NCI-H226 (cell line): ENCODE measurements at regions not wholly inside any gene's neighbourhood (a gene's known extent, or its start where the extent isn't known, plus 50 kb on each side); places are given as distances from the start of the nearest gene placed in this dataset.
"Not testable (repeated sequence)": the region's sequence is repeated elsewhere in the genome, so short reads cannot be mapped to it uniquely, and the experiment has no call there.

Experiments used
- DNase-seq: peaks from one replicate; pipeline ENCODE4 v3.0.0-alpha.2; 2015

DNA sequence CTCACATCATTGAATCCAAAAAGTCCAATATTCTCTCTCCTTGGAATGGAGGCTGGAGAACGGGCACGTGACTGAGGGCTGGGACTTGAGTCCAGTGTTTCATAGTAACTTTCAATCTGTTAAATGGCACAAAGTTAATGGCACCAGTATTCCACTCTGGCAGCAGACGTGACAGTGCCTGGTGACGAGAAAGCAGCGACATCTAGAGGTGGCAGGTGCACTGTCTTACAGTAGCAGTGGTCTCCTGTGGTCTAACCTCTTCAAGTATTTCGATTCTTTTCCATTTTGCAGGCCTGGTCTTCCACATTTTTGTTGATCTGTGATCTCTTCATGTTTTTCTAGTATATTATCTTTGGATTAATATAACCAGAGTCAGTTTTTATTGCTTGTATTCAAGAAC is 107.1 kb downstream of the OXSM start:
- DNase-seq: peak; percentile 15

DNA sequence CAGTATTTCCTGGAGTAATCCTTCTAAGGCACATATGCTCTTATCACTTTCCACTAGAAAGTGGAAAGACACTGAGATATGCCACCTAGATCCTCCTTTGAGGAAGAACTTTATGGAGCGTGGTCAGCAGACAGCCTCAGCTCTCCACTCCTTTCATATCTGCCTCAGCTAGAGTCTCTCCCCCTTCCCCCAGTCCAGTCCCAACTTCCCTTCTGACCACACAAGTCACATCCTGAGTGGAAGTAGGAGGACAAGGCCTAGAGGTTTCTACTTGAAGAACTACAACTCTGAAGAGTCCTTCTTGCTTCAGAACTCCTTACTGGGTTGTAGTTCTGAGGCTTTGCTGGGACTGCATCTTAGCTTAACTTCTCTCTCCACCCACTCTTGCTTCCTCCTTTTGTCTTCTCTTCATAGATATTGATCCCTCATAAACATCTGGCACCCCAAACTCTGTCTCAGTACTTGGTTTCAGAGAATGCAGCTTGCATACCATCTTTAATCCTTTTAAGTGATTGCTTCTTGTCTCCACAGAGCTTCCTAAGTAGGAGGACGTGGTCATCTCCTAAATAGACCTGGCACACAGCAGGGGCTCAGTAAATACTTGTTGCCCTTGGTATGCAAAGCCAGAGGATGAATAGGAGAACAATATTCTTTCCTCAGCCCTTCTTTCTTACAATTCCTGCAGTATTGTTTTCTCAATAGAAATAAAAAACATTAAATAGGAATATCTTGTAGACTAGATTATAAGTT is 109.6 kb downstream of the OXSM start:
- no peak for DNase-seq

DNA sequence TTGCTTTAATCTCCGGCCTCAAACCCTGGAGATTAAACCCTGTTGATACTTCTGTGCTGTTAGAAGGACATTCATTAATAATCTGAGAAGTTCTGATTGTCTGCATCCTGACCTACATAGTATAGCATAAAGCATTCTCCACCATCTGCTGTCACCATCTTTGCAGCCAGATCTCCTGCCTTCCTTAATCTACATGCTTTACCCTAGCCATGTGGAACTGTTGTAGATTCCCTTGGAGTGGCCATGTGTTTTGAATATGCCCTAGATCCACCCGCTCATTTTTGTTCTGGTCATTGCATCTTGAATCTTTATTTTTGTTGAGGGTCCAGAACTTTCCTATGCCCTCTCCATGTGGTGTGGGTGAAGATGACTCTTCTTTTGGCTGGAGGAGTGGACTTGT is 110.3 kb downstream of the OXSM start:
- DNase-seq: no peak

DNA sequence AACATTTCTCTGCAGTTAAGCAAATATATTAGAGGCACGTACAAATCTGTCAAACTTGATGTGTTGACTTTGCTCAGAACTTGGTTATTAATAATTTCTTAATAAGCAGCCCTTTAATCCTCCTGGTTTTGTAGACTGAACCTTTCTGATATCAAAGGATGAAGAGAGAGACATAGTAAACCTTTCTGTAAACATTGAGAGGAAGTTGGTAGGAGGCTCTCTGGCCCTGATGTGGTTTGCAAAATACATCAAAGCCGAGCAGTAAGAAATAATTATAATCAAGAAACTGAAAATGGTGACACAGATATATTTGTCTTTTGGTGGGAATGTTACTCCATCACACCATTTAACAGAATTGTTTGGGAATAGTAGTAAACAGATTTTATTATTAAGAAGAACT is 111.9 kb downstream of the OXSM start:
- DNase-seq: no peak

DNA sequence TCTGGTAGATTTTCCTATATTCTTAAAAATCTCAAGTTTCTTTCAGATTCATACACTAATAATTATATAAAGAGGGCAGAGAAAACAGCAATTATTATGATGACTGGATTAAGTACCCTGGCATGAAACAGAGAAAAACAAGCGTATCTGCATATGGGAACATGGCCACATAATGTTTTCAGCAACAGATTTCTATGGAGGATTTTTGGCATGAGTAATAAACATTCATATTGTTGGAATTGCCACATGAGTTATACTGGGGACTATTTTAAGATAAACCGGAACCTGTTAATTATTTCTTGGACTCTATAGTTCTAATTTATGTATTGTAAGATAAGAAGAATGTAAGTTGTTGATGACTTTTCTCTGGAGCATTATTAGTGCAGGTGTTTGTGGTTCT is 112.7 kb downstream of the OXSM start:
- DNase-seq: no peak

DNA sequence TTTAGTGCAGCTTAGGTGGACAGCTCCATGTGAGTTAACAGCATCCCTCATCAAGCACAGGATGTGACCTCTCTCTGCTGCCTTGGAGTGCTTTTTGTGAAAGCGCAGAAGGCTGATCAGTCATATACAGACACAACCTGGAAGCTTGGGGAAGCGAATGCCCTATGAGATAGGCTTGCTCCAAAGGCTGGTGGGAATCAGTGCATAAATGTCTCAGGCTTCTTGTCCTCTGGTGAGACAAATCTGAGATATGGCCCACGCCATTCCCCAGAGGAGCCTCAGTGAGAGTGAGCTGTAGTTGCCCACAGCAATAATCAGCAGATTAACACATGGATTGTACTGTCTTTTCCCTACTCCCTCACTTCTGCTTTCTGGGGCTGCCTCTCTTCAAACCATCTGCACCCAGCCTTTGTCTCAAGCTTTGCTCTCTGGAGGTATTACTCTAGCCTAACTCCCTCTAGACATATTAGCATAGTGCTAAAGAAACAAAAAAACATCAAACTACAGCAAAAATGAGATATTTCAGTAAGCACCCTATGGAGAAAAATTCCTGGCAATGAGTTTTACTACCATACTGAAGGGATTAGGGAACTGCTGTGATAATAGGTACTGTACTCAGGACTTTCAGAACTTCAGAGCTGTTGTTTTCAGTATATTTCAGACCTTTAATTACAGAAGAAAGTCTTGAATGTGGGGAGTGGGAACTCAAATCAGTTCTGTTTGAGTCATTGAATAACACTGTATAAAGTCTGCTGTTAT is 113.7 kb downstream of the OXSM start:
- DNase-seq: no peak

DNA sequence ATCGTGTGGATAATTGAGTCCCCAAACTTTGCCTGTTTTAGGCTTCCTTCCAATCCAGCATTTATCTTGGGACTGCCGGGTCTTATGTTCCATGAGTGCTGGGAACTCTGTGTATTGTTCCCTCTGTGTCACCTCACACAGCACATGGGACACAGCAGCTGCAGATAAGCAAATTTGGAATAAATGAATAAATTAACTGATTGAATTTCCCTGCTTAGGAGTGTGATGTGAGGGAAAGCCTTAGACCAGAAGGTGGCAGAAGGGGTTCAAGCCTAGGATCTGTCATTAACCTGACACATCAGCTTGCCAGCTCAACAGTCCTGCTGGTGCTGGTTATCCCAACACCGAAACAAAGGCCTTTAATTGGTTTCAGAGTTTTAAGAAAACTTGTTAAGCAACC is 114.3 kb downstream of the OXSM start:
- no peak for DNase-seq

DNA sequence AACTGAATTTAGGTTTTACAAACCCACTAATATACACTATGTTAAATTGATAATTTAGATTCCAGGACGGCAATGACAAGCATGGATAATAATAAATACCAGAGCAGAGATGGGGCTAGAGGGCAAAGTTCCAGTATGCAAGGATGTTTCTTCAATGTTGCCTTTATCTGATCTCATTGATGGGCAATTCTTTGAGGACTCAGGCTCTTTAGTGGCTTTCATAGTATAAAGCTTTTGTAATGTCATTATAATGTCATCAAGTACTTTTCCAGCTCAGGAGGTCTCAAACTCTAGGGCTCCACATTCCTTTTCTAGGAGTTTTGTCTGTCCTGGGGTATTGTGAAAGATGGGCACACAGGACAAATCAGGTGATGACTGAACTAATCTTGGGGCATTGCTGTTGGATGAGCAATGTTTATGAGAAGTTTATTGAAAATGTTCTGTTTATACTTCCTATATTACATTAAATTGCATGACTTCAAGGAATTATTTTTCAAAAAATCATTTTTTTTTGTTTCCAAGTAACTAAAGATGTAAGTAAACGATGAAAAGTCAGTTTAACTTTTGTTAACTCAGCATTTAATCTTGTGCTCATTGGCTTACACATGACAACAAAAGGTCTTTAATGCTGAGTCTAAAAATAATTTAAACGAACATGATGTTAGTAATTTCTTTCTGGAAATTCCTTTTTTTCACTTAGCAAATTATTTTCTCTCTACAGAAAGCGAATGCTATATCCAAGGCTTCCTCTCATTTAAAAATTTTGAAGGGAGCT is 116.4 kb downstream of the OXSM start:
- no peak for DNase-seq

DNA sequence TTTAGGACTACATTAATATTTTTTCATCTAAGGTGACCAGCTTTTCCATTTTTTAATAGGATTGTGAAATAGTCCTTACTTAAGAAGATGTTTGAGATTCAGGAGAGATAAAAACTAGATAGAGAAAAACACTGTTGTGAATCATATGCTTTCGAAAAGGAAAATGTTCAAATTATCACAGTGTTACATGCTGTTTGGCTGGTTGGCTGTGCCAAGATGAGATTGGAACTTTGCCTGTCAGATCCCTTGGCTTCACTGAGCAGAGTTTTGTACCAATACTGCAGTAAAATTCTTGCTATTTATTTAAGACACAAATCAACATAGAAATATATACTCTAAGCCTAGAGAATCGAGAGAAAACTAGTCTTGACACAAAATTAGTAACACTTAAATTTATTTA is 117.2 kb downstream of the OXSM start:
- DNase-seq: no peak

DNA sequence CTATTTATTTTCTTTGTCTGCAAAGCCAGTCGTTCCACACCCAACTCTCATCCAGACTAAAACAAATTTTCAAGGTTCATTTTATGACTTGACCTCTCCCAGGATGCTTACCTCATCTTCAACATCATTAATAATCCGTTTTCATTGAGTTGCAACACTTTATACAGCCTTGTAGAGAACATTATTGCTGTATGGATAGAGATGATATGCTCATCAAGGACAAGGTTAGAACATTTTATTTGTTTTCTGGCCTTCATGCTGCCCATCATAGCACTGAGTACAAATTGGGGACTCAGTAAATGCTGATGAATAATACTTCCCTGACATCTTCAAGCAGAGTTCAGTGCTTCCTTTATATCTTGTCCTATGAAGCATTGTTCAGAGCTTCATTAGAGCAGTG is 120.2 kb downstream of the OXSM start:
- no peak for DNase-seq

DNA sequence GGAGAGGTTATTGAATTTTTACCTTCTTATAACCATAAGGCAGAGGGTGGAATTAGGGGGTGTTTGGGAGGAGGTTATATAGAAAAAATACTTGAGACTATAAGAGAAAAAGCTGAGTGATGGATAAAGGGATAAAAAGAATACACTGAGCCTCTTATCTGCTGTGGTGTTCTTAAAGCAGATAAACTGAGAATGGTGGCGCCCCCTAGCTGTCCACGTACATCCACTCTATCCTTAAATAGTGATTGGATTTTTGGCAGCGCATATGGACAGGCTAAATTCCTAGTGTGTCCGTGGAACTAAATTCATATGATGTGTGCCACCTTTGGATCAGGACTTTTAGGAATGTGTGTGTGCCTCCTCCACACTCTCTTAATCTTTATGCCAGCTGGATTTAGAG is 121.1 kb downstream of the OXSM start:
- DNase-seq: no peak

DNA sequence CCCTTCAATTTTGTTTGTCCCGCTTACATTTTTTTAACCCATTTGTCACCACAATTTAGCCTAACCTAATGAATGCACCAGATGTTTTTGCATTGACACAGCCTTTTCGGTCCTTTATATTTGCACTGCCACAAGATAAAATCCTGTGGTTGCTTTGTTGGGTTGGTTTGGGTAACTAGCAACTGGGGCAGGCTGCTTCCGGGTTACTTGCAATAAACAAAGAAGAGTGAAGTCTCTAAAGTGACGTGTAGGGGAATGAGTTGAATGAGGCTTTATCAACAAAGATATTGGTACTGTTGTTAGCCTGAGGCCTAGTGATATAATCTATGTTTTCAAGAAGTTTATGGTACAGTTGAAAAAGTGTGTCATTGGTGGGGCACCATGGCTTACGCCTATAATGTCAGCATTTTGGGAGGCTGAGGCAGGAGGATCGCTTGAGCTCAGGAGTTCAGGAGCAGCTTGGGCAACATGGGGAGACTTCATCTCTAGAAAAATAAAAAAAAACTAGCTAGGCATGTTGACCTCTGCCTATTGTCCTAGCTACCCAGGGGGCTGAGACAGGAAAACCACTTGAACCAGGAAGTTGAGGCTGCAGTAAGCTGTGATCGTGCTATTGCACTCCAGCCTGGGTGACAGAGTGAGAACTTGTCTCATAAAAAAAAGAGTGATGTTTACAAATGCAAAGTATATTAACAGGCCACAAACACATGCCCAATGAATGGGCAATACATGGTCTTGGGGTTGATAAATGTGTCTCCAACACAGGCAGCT is 121.8 kb downstream of the OXSM start:
- DNase-seq: no peak

DNA sequence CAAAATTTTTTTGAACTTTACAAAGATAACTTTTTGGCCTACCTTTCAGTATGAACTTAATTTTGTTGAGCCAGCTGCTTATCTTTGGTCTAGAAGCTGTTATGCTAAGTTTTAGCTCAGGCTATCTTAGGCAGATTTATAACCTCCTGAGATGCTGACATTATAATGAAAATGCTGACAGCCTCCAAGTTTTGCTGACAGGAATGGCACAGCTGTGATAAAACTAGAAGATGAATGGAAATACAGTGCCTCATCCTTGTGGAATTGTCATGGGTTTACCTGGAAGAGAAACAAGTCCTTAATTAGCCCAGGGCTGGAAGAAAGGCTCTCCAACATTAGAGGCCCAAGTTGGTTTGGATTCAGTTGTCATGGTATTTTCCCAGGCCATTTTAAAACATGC is 123.3 kb downstream of the OXSM start:
- DNase-seq: no peak

DNA sequence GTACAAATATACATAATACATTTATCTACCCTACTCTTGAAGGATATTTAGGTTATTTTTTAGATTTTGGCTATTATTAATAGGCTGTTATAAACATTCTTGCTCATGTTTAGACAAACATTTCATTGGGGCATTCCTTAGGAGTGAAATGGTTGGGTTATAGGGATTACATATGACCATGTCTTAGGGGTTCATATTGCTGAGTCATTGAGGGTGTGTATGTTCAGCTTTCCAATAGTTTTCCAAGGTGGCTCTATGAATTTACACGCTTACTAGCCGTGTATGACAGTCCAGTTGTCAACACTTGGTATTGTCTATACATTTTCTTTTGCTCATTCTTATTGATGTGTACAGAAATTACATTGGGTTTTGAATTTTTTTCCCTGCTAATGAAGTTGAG is 125.8 kb downstream of the OXSM start:
- DNase-seq: no peak

DNA sequence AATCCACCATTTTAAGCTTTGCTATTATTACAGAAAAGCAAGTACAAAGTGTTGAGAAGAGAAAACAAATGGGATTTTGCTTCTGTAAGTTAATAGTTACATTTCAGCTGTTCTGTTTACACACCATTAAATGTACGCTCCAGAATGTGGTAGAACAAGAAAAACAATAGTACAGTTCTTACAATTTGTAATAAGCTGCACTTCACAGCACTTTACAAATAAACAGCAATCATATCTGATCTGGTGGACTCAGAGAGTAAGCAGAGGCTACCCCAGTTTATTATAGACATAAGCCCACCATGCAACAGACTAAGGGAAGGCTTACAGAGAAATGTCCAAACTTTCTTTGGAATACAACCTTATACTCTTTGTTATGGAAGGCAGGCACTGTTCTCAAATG is 126.4 kb downstream of the OXSM start:
- DNase-seq: no peak

DNA sequence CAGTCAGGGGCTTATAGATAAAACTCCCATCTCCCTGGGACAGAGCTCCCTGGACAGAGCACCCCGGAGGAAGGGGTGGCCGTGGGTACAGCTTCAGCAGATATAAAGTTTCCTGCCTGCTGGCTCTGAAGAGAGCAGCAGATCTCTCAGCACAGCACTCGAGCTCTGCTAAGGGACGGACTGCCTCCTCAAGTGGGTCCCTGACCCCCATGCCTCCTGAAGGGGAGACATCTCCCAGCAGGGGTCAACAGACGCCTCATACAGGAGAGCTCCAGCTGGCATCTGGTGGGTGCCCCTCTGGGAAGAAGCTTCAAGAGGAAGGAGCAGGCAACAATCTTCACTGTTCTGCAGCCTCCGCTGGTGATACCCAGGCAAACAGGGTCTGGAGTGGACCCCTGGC is 142.1 kb downstream of the OXSM start:
- DNase-seq: not testable (repeated sequence)

DNA sequence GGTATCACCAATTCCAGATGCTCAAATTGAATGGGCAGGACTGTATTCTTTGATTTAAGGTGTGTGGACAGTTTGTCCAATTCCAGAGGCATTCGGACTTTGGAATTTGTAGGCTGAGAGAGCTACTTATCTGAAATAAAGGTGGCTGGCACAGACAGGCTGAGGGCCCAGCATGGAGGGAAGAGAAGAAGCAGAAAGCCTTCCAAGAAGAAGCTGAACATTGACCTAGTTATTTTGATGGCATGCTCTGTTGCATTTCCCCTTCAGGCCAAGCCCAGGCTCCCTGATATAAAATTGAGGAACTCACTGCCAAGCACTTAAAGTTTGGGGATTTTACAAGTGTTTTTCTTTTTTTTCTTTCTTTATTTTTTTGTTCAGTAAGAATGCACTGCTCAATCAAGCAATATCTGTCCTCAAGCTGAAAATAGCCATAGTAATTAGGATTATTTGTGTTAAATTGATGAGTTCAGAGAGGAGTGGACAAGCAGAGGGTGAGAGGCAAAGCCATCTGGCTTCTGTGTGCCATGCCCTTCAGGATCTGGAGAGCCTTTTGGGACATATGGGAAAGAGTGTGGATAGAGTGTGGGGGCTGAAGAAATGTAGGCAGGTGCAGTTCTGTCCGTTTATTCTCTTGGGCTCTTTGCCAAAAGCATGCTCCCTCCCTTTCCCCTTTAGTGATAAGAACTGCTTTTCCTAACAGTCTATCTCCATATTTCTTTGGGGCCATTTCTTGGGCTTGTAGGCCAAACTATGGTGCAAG is 148.9 kb downstream of the OXSM start:
- no peak for DNase-seq

DNA sequence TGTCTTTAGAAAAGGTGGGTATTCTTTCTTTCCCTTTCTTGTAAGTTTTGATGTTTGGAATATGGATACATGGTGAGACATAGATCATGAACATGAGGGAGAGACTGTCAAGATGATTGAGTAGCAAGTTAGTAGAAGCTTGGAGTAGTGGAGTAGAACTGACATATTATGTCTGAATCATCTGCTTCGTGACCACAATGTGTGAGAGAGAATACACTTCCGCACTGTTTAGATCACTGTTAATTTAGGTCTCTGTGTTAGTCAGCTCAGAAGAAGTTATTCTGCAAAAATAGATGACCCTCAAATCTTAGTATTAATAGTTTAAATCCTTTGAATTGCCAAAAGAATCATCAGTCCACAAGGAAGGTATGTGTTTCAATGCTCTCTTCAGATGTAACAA is 151.0 kb downstream of the OXSM start:
- DNase-seq: no peak

DNA sequence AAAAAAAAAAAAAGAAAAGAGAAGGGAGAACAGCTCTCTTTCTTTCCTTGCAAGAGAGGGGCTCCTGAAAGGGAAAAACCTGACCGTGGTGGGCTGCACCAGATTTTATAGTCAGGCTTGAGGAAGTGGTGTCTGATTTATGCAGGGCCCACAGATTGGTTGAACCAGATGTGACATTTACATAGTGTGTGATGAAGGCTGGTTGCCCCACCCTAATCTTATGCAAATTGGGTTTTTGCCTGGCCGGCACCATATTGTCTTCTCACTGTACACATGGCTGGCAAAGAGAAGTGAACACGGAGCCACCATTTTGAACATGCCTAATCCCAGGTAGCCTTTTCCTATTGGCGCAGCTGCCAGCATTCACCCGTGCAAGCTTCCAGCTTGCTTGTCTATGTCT is 154.4 kb downstream of the OXSM start:
- no peak for DNase-seq

DNA sequence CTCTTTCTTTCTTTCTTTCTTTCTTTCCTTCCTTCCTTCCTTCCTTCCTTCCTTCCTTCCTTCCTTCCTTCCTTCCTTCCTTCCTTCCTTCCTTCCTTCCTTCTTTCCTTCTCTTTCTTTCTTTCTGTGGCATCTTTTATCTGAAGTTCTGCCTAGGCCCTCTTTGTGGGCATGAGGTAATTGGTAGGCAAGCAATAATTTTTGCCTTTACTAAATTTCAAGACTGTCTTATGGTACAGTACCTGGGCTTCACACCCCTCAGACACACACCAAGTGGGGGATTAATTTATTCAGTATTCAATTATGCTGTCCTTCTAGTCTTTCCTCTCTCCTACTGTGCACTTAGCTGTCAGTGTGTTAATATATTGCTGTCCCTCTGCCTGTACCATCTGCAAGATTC is 155.5 kb downstream of the OXSM start:
- no peak for DNase-seq

DNA sequence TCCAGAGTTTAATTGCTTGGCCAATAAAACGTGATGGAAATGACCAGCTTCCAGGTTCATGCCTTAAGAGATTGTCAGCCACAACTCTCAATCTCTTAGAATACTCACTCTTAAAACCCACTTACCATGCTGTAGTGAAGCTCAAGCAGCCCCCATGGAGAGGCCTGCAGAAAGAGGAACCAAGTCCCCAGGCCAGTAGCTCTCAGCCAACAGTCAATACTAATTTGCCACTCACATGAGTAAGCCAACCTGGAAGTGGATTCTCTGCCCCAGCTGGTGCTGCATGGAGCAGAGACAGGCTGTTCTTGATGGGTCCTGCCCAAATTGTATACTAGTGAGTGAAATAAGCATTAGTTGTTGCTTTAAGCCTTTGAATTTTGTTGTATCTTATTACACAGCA is 155.9 kb downstream of the OXSM start:
- no peak for DNase-seq

DNA sequence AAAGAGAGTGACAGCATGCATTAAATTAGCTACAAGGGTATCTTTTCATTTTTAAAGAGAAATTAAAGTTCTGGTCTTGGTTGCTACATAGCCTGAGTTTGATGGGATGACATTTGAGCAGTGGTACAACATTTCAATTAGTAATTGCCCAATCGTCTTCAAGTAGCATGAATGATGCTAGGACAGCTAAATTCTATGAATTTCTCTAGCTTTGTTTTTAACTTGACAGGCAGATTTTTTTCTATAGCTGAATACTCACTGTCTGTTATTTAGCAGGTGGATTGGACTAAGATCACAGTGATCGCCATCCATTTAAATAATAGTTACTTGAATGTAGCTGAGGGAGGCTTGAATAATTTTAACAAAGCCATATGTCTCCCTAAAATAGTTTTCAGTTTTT is 162.2 kb downstream of the OXSM start:
- no peak for DNase-seq
